SU-DHL-6 (cell line): ENCODE measurements at regions not wholly inside any gene's neighbourhood (a gene's known extent, or its start where the extent isn't known, plus 50 kb on each side); places are given as distances from the start of the nearest gene placed in this dataset.

Experiments
- H2AFZ ChIP-seq: fragments of 200-600 bp; sonication (generic); 2 replicates; pipeline ENCODE4 v1.6.1; 2014; ENCODE audit warnings: low read depth, mild to moderate bottlenecking, moderate library complexity, mixed read lengths, antibody characterized with exemption, low read length; ENCODE audit not compliant: severe bottlenecking
- H3F3A ChIP-seq: fragments of 200-600 bp; shearing (Covaris generic); 2 replicates; pipeline ENCODE4 v1.6.0; 2016; ENCODE audit warnings: antibody characterized with exemption, mild to moderate bottlenecking; ENCODE audit not compliant: insufficient read depth
- H3K27ac ChIP-seq: fragments of 200-600 bp; sonication (generic); 2 replicates; pipeline ENCODE4 v1.5.1; 2016; ENCODE audit warnings: low read depth, mild to moderate bottlenecking, low read length, moderate library complexity, mixed read lengths
- H3K27me3 ChIP-seq: fragments of 200-600 bp; sonication (generic), shearing (Covaris generic); 2 replicates; pipeline ENCODE4 v1.6.0; 2014; ENCODE audit warnings: mild to moderate bottlenecking, low read length
- H3K36me3 ChIP-seq: fragments of 200-600 bp; sonication (generic); 2 replicates; pipeline ENCODE4 v1.6.1; 2014; ENCODE audit warnings: mild to moderate bottlenecking, low read length, mixed read lengths
- H3K4me2 ChIP-seq: fragments of 300-600, 200-600 bp; shearing (Covaris generic), sonication (generic); 2 replicates; pipeline ENCODE4 v1.6.0; 2014; ENCODE audit warnings: low read length, low read depth, mild to moderate bottlenecking; ENCODE audit not compliant: poor library complexity, severe bottlenecking
- H3K4me3 ChIP-seq: fragments of 200-600 bp; sonication (generic); 2 replicates; pipeline ENCODE4 v1.5.1; 2014; ENCODE audit warnings: antibody characterized with exemption, low read length, mild to moderate bottlenecking, mixed read lengths; ENCODE audit not compliant: insufficient read depth, poor library complexity, severe bottlenecking
- H3K79me2 ChIP-seq: fragments of 200-600 bp; sonication (generic); 2 replicates; pipeline ENCODE4 v1.6.1; 2014; ENCODE audit warnings: mild to moderate bottlenecking, low read length, moderate library complexity; ENCODE audit not compliant: insufficient read depth
- H3K9ac ChIP-seq: fragments of 200-600 bp; sonication (generic); 2 replicates; pipeline ENCODE4 v1.7.0; 2014; ENCODE audit warnings: mild to moderate bottlenecking, low read length
- H3K9me2 ChIP-seq: fragments of 200-600 bp; sonication (generic); replicated peaks from 2 replicates; pipeline ENCODE4 v1.6.1; 2014; ENCODE audit warnings: low read length; ENCODE audit not compliant: insufficient read depth
- H3K9me3 ChIP-seq: fragments of 200-600 bp; sonication (generic); 2 replicates; pipeline ENCODE4 v1.6.1; 2014; ENCODE audit warnings: low read length, mixed read lengths; ENCODE audit not compliant: insufficient read depth
- H4K20me1 ChIP-seq: fragments of 200-600 bp; sonication (generic); 2 replicates; pipeline ENCODE4 v1.6.1; 2014; ENCODE audit warnings: low read depth, mild to moderate bottlenecking, antibody characterized with exemption, low read length, moderate library complexity, mixed read lengths
- CTCF ChIP-seq: fragments of 200-600 bp; sonication (generic); IDR thresholded peaks from one replicate; pipeline ENCODE4 v1.5.1; 2017; ENCODE audit warnings: antibody characterized with exemption, mild to moderate bottlenecking, low read length, moderate library complexity; ENCODE audit not compliant: insufficient read depth, poor library complexity, severe bottlenecking
- EZH2phosphoT487 ChIP-seq: fragments of 200-600 bp; sonication (generic), shearing (Covaris generic); conservative IDR thresholded peaks from 2 replicates; pipeline ENCODE4 v1.6.1; 2018; ENCODE audit warnings: mild to moderate bottlenecking, antibody characterized with exemption, low read length, moderate library complexity, mixed read lengths

GRCh38 chr14:49955024-49955423, 62.1 kb downstream of the ARF6 start:
- H3K9me2 ChIP-seq = no peaks in the 10 kb centered on the region
- no peaks in the 10 kb centered on the region for H3K79me2 ChIP-seq
- no peak overlapping the region for H3K4me2 ChIP-seq
- no peaks in the 10 kb centered on the region for H3K9me3 ChIP-seq
- H2AFZ ChIP-seq = no peak overlapping the region
- H3K27ac ChIP-seq = no peak overlapping the region
- no peak overlapping the region for H3K4me3 ChIP-seq
- H3K9ac ChIP-seq = no peak overlapping the region
- H4K20me1 ChIP-seq = no peaks in the 10 kb centered on the region
- H3K36me3 ChIP-seq = no peaks in the 10 kb centered on the region
- no peaks in the 10 kb centered on the region for H3K27me3 ChIP-seq
- peaks cover 20% of the 10 kb centered on the region for H3F3A ChIP-seq
- TF ChIP-seq EZH2phosphoT487 (no peak), CTCF (no peak)

DNA sequence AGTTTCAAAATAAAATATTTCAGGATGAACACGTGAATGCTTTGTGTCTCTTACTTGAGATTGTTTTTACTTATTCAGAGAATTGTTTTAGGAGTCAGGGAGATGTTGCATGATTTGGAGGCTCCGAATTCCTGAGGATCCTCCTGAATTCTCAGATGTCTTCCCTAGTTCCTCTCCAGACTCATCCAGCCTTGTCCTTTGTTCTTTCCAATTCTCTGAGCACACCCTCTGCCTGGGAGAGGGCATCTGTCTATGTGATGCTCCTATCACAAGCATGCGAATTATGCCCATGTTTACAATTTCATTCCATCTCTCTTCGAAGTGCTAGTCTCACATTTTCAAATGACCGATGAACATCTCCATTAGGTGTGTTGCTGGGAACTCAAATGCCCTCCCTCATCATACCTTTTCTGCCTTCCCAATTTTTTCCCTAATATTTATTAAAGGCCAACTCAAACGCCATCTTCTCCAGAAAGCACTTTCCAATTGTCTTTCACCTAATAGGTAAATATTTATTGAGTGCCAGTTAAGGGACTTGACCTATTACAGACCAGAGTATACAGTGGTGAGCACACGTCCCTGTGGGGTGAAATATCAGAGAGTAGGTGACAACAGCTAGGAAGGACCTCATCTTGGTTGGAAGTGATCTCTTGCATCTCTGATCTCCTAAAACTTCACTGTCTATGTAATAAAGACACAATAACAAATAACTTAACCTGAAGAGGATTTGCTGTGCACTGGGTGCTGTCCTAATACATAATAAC, 64.4 kb downstream of the ARF6 start:
- no peak for TF ChIP-seq CTCF
- TF ChIP-seq EZH2phosphoT487 = no peak
- H3K4me2 ChIP-seq = no peak overlapping the region
- H3K27ac ChIP-seq = peak overlapping the region; percentile 20; the same call in 1 of the 2 replicates

GRCh38 chr14:49959822-49960408, 67.0 kb downstream of the ARF6 start:
- Histone ChIP-seq H3F3A (peaks cover 55% of the 10 kb centered on the region), H3K27me3 (no peaks in the 10 kb centered on the region), H3K4me2 (peak overlapping the region; percentile 63), H4K20me1 (no peaks in the 10 kb centered on the region), H3K36me3 (no peaks in the 10 kb centered on the region), H3K79me2 (no peaks in the 10 kb centered on the region), H3K9me3 (no peaks in the 10 kb centered on the region), H2AFZ (no peak overlapping the region), H3K27ac (peak overlapping the region; percentile 95), H3K9me2 (no peaks in the 10 kb centered on the region), H3K9ac (peak overlapping the region; percentile 50), H3K4me3 (peak overlapping the region; percentile 31)
- no peak for TF ChIP-seq CTCF
- TF ChIP-seq EZH2phosphoT487 = no peak

More for the DNA sequence above, 64.4 kb downstream of the ARF6 start:
- Histone ChIP-seq H2AFZ (no peak overlapping the region), H4K20me1 (no peaks in the 10 kb centered on the region), H3K9me3 (no peaks in the 10 kb centered on the region), H3F3A (peaks cover 43% of the 10 kb centered on the region), H3K4me3 (no peak overlapping the region), H3K9me2 (no peaks in the 10 kb centered on the region), H3K79me2 (no peaks in the 10 kb centered on the region), H3K36me3 (no peaks in the 10 kb centered on the region), H3K27me3 (no peaks in the 10 kb centered on the region), H3K9ac (no peak overlapping the region)
